Left forelimb (tissue), 1 donor: ENCODE measurements at regions not wholly inside any gene's neighbourhood (a gene's known extent, or its start where the extent isn't known, plus 50 kb on each side); places are given as distances from the start of the nearest gene placed in this dataset.

Source experiments
- DNase-seq: peaks from one replicate; pipeline ENCODE4 v3.0.0-alpha.2; 2018; ENCODE audit warnings: low spot score

DNA sequence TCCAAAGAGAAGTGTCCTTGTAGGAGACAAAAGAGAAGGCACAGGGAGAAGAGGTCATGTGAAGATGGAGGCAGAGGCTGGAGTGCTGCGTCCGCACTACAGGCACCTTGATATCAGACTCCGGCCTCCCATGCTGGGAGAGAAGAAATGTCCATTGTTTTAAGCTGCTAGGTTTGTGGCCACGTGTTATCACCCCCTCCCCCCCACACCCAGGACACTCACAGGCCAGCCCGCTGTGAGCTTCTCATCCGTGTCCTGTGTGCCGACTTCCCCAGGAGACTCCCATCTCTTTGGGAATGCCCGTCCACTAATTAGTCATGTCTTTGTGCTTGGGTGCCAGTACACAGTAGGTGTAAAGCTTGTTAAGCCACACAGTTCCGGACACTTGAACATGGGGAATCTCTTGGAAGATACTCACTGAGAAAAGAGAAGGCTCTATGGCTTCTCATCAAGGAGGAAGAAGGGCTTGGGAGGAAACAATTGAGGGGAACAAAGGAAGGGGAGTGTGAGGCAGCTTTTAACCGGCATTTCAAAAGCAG, 1234.7 kb downstream of the TBC1D22A start:
- DNase-seq: no peak

GRCh38 chr22:47996446-47996857, 1234.0 kb downstream of the TBC1D22A start:
- no peak for DNase-seq

DNA sequence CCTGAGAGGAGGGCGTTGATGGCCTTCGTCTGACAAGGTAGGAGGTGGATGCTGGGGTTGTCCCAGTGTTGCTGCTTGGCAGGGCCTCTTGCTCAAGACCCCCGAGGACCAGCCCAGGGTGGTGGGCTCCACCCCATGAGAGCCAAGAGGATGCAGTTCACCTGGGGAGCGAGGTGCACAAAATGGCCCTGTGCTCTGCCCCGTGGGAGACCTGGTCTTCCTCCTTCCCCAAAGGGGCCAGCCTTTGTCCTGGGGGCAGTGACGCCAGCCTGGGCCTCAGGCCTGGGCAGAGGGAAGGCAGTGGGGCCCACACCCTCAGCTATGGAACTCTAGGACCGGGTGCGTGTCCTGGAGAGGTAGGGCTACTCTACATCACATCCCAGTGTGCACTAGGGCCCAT, 1233.3 kb downstream of the TBC1D22A start:
- DNase-seq: no peak

GRCh38 chr22:47995264-47995627, 1232.8 kb downstream of the TBC1D22A start:
- DNase-seq: no peak

GRCh38 chr22:47994601-47995263, 1232.3 kb downstream of the TBC1D22A start:
- DNase-seq: no peak

GRCh38 chr22:47994045-47994444, 1231.6 kb downstream of the TBC1D22A start:
- DNase-seq: no peak

- DNase-seq: no peak
Observed at GRCh38 chr22:47990481-47990880, 1228.0 kb downstream of the TBC1D22A start.

GRCh38 chr22:47987885-47988515, 1225.5 kb downstream of the TBC1D22A start:
- no peak for DNase-seq

- DNase-seq: no peak
Observed at GRCh38 chr22:47976219-47976618, 1213.8 kb downstream of the TBC1D22A start.

DNA sequence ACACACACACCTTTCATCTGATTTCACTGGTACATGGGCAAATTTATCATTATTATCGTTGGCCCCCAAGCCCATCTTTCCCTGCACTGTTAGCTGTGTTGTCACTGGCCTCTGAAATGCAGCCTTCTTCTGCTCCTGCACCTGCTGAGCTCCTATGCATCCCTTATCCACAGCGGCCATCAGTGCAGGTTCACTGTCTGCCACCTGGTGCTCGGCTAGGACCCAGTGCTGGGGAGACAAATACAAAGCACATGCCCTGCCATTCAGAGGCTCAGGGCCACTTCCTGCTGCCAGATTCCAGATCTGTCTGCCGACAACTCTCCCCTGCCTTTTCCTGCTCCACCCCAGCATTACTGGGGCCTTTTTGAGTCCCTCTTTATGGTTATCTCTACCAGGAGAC, 1205.4 kb downstream of the TBC1D22A start:
- DNase-seq: no peak

- DNase-seq: no peak
Observed at GRCh38 chr22:47966316-47966715, 1203.9 kb downstream of the TBC1D22A start.

- DNase-seq: no peak
Observed at GRCh38 chr22:47965896-47966295, 1203.4 kb downstream of the TBC1D22A start.

DNA sequence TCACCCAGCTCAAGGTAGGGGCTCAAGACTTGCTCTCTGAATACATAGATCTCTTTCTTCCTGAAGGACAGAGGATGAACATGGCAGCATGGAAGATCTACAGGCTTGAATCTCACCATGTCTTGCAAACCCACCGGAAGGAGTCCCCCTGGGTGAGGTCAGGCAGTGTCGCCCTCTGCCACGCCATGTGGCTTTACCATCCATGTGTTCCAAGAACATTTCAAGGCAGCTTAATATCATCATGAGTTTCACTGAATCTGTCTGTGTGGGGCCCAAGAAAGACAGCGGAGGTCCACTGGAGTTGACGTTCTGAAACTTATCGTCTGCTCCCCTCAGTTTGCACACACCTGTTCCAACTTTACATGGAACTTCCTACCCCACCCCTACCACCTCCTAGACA, 1202.6 kb downstream of the TBC1D22A start:
- no peak for DNase-seq

GRCh38 chr22:47963660-47964059, 1201.2 kb downstream of the TBC1D22A start:
- DNase-seq: no peak

GRCh38 chr22:47957649-47958048, 1195.2 kb downstream of the TBC1D22A start:
- DNase-seq: no peak

- no peak for DNase-seq
Observed at GRCh38 chr22:47954107-47954506, 1191.7 kb downstream of the TBC1D22A start.

DNA sequence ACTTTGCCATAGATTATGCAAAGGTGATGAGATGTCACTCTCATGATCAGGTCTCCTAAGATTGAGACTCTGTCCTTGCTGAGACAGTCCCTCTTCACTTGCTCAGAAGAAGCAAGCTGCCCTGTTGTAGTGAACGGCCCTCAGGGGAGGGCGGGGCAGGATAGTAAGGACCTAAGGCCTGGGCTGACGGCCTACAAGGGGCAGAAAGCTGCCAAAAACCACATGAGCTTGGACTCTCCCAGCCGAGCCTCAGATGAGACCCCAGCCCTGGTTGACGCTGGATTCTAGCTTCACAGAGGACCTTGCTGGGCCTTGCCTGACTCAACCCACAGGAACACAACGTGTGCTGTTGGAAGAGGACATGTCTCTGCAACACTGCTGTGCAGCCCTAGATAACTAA, 1182.5 kb downstream of the TBC1D22A start:
- no peak for DNase-seq

DNA sequence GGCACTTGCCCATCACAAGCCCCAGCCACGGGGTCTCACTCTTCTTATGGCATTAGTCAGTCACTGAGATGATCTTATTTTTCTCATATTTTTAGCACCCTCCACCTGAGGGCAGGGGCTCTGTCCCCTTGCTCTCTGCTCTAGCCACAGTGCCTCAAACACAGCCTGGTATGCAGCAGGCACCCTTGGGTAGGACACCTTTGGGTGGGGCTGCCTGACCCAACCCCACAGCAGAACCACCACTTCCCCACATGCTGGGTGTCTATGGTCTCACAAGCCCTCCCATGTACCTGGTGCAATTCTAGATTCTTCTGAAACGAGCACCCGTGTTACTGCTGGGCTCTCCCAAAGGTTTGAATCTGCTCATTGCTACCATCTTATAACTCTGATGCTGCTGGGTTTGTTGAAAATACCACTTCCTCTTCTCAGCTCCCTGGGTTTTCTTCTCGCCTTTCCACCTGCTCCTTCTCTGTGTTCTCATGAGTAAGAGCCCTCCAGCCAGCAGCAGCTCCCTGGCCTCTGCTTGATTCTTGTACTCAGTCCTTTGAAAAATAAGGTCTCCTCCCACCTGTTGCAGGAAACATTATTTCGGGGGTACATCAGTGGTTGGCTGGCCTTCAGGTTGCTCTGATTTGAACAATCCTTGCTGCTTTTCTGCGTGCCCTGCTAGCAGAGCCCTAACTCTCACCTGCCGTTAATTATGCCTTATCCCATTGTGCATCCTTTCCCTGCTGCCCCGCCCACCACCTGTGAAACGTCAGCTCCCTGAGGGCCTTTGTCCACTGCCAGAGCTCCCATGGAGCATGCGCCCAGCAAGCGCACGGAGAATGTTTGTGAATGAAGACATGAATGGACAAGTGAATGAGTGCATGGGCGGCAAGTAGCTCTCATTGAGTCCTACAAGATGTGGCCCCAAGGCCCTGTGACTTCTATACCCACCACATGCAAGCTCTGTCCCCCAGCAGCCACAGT, 1181.6 kb downstream of the TBC1D22A start:
- DNase-seq: no peak

- no peak for DNase-seq
Observed at GRCh38 chr22:47940211-47940610, 1177.8 kb downstream of the TBC1D22A start.

DNA sequence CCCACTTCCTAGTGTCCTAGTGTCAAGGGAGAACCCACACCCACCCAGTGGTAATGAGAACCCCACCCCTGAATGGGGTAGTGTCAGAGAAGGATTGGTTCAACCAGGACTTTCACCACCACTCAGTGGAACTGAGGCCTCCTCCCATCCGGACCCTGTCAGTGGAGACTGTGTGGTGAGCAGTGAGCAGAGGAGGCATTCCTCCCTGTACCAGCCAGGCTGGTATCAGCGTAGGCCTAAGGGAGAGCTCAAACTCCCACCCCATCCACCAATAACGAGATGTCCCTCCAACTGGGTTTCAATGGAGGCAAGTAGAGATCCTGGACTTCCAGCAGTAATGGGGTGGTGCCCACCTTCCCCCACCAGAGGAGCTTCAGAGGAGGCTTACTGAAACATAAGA, 1171.4 kb downstream of the TBC1D22A start:
- DNase-seq: no peak

GRCh38 chr22:47933226-47933625, 1170.8 kb downstream of the TBC1D22A start:
- no peak for DNase-seq

DNA sequence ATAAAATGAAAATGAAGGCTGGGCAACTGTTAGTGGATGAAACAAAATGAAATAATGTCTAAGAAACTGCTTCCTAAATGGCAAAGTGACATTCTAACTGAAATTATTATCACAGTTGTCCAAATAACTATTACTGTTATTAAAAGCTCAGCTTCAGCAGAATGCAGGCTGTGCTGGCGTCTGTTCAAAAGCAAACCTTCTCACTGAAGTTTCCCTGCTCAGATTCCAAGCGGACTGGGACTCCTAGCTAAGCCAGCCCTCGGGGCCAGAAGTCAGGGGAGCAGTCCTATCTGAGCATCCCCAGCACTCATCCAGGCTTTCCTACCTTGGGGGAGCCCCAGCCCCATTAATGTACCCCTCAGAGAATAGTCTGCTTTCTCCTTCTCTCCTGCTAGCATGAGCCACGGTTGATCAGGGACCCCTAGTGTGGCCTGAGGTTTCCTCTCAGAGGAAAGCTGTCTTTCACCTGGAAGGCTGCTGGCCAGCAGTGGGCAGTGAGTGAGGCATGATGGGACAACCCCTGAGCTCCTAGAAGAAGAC, 1167.3 kb downstream of the TBC1D22A start:
- no peak for DNase-seq
